Heart left ventricle (tissue), 16 donors: ENCODE measurements at regions not wholly inside any gene's neighbourhood (a gene's known extent, or its start where the extent isn't known, plus 50 kb on each side); places are given as distances from the start of the nearest gene placed in this dataset.

Experiments used
- ATAC-seq, 4 donors: fragments of 200-7000 bp; cut with Tn5 transposase; one replicate each; pipeline ENCODE4 v1.9.1; 2020 to 2022; ENCODE audit warnings: moderate library complexity in 4 of 4, mild to moderate bottlenecking in 3 of 4, moderate number of reproducible peaks in 1 of 4
- DNase-seq, 5 donors: peaks; one replicate each; pipeline ENCODE4 v3.0.0-alpha.2; 2020
- H3K27ac ChIP-seq, 12 donors: fragments of 200-600 bp; sonication (generic) in 4 of 12; one replicate each; pipeline versions ENCODE4 v1.5.0 to v1.8.0; 2016 to 2022; ENCODE audit warnings: mild to moderate bottlenecking in 2 of 12
- H3K27me3 ChIP-seq, 9 donors: fragments of 200-600 bp; sonication (generic) in 2 of 9; one replicate each; pipeline versions ENCODE4 v1.5.1 to v1.8.0; 2016 to 2022; ENCODE audit warnings: mild to moderate bottlenecking in 3 of 9
- H3K36me3 ChIP-seq, 9 donors: fragments of 200-600 bp; sonication (generic) in 2 of 9; one replicate each; pipeline versions ENCODE4 v1.5.0 to v1.8.0; 2018 to 2022; ENCODE audit warnings: mild to moderate bottlenecking in 2 of 9
- H3K4me1 ChIP-seq, 12 donors: fragments of 200-600 bp; sonication (generic) in 4 of 12; one replicate each; pipeline versions ENCODE4 v1.5.0 to v1.8.0; 2016 to 2022; ENCODE audit warnings: mild to moderate bottlenecking in 3 of 12
- H3K4me3 ChIP-seq, 12 donors: fragments of 200-600 bp; sonication (generic) in 4 of 12; one replicate each; pipeline versions ENCODE4 v1.5.0 to v1.8.0; 2017 to 2022; ENCODE audit warnings: mild to moderate bottlenecking in 9 of 12, moderate library complexity in 4 of 12
- H3K9me3 ChIP-seq, 12 donors: fragments of 200-600 bp; sonication (generic) in 4 of 12; one replicate each; pipeline versions ENCODE4 v1.5.0 to v1.8.0; 2016 to 2022; ENCODE audit warnings: mild to moderate bottlenecking in 1 of 12
- CTCF ChIP-seq, 12 donors: fragments of 200-600 bp; sonication (generic) in 4 of 12; IDR thresholded peaks; one replicate each; pipeline versions ENCODE4 v1.5.0 to v1.8.0; 2018 to 2022; ENCODE audit warnings: antibody characterized with exemption in 12 of 12, mild to moderate bottlenecking in 5 of 12
- POLR2A ChIP-seq, 2 donors: fragments of 450-650 bp; IDR thresholded peaks; one replicate each; pipeline ENCODE4 v1.6.1; 2017; ENCODE audit warnings: antibody characterized with exemption in 2 of 2, mild to moderate bottlenecking in 2 of 2, moderate library complexity in 2 of 2
- WGBS, 4 donors: extraction: QIAGEN DNeasy Blood & Tissue Kit in 2 of 4; methylation state at CpG; one replicate each; pipeline versions ENCODE4 v1.1.5 to v1.1.7; 2013 to 2018; 5-methylcytosine and 5-hydroxymethylcytosine counted together
- intact Hi-C, 10 donors: fragments of 100-400 bp; cut with DNase I; formaldehyde crosslinking; loops; one replicate each; pipeline versions ENCODE4 v1.11.1 to v1.14.2; 2022
- donor health status: ischemic (EF 13 %, LVEDD 7.1; RV severe dilation, severe dysfunction).
- donor health status: healthy with polysubstance abuse.
- donor health status: DM: no; HTN: yes; CAD: no.
- donor health status: DM: no; HTN: no; CAD: no.
- donor health status: ischemic (EF 25% LVEDD 6.9; RV normal size, moderate dysfunction).
- donor health status: ischemic (EF 25% LVEDD 5.7; RV mildly dilated, moderate dysfunction).
- donor health status: healthy.
- donor health status: DM: yes; HTN: yes; CAD: no.
- donor health status: ischemic (EF 35%, LVEDD 5.7; RV mildly dilated, moderate dysfunction).
- donor health status: nonischemic (EF 11% LVEDD 7.7; RV severe dilation, severe dysfunction).
- donor health status: DM: yes; HTN: yes; CAD: no.
- donor health status: PGD.
- donor health status: ischemic (EF 29% LVEDD 5.4; RV normal size, mild dysfunction).
- donor health status: nonischemic (EF 23%, LVEDD 6.1; RV moderate dilation, normal function).

- no peaks in the 10 kb centered on the region for H3K36me3 ChIP-seq
- no peaks in the 10 kb centered on the region for H3K4me1 ChIP-seq
- H3K4me3 ChIP-seq, result no peak overlapping the region
- intact Hi-C loops, result no loop called here
- ATAC-seq, result no peak
- no peaks in the 10 kb centered on the region for H3K27me3 ChIP-seq
- no peak for TF ChIP-seq CTCF (IDR thresholded peaks at IDR 0.05)
- TF ChIP-seq POLR2A (IDR thresholded peaks at IDR 0.05), result no peak
- WGBS, 4 donors, result 66 to 78% (median 71%) methylated on average over 2 of the region's 2 CpGs
- H3K9me3 ChIP-seq, result peaks cover 0 to 4% (median 0%) of the 10 kb centered on the region in 12 donors
- H3K27ac ChIP-seq, result no peak overlapping the region
- no peak for DNase-seq
These were observed 229.4 kb upstream of the SUCLG2 start for GRCh38 chr3:67883766-67884165.

GRCh38 chr3:67882981-67883380 lies 228.6 kb upstream of the SUCLG2 start:
- Histone ChIP-seq H3K4me3 (no peak overlapping the region), H3K9me3 (no peaks in the 10 kb centered on the region), H3K27me3 (no peaks in the 10 kb centered on the region), H3K36me3 (no peaks in the 10 kb centered on the region), H3K4me1 (no peaks in the 10 kb centered on the region), H3K27ac (no peak overlapping the region)
- no peak for TF ChIP-seq POLR2A (IDR thresholded peaks at IDR 0.05)
- no peak for TF ChIP-seq CTCF (IDR thresholded peaks at IDR 0.05)
- intact Hi-C loops, result no loop called here
- 81 to 89% (median 83%) methylated on average over 5 of the region's 5 CpGs for WGBS, 4 donors
- DNase-seq (no peak), ATAC-seq (no peak)

GRCh38 chr3:67876261-67876660 lies 221.8 kb upstream of the SUCLG2 start:
- H3K4me1 ChIP-seq, result no peaks in the 10 kb centered on the region
- no peak for DNase-seq
- no peaks in the 10 kb centered on the region for H3K36me3 ChIP-seq
- H3K27ac ChIP-seq, result no peak overlapping the region
- no peaks in the 10 kb centered on the region for H3K9me3 ChIP-seq
- H3K27me3 ChIP-seq, result no peaks in the 10 kb centered on the region
- H3K4me3 ChIP-seq, result no peak overlapping the region
- ATAC-seq, result no peak
- WGBS, 4 donors, result 72 to 82% (median 79%) methylated on average over 2 of the region's 2 CpGs
- no peak for TF ChIP-seq CTCF (IDR thresholded peaks at IDR 0.05)
- no peak for TF ChIP-seq POLR2A (IDR thresholded peaks at IDR 0.05)
- intact Hi-C loops, result no loop called here

- intact Hi-C loops, result no loop called here
- Histone ChIP-seq H3K9me3 (no peaks in the 10 kb centered on the region), H3K27me3 (no peaks in the 10 kb centered on the region), H3K36me3 (no peaks in the 10 kb centered on the region), H3K4me1 (no peaks in the 10 kb centered on the region), H3K4me3 (no peak overlapping the region), H3K27ac (no peak overlapping the region)
- WGBS, 4 donors, result 70 to 90% (median 73%) methylated on average over 3 of the region's 3 CpGs
- no peak for ATAC-seq
- TF ChIP-seq CTCF (IDR thresholded peaks at IDR 0.05) (no peak), POLR2A (IDR thresholded peaks at IDR 0.05) (no peak)
- DNase-seq, result no peak
These were observed 221.4 kb upstream of the SUCLG2 start for GRCh38 chr3:67875858-67876257.
